Endothelial cell of umbilical vein (primary cell): ENCODE measurements at regions not wholly inside any gene's neighbourhood (a gene's known extent, or its start where the extent isn't known, plus 50 kb on each side); places are given as distances from the start of the nearest gene placed in this dataset.

Experiments
- BruUV-seq: library from RNA; stranded (reverse); fragments of 400-500 nt; replicated peaks from 2 replicates; lab custom pipeline; 2021; lab: Mats Ljungman, UMichigan
- CTCF ChIA-PET: fragments of 300-600, 350-600 bp; sonication (Branson Sonifier 250); formaldehyde crosslinking; loops from one replicate; lab custom pipeline; 2021; ENCODE audit warnings: antibody characterized with exemption, inconsistent platforms; lab: Charles Lee
- POLR2A ChIA-PET: fragments of 300-600, 350-600 bp; sonication (Branson Sonifier 250); formaldehyde crosslinking; loops from one replicate; lab custom pipeline; 2021; ENCODE audit warnings: antibody characterized with exemption, inconsistent platforms; lab: Charles Lee
- DNase-seq: peaks from one replicate; pipeline ENCODE4 v3.0.0-alpha.2; 2011; ENCODE audit warnings: low read depth, low spot score
- FAIRE-seq: peaks from 2 replicates; lab custom pipeline; 2011; peaks lifted over from hg19 to GRCh38; lab: Jason Lieb, UNC
- H2AFZ ChIP-seq: 2 replicates; pipeline ENCODE4 v1.6.0; 2012; ENCODE audit warnings: low read depth, low read length, control low read depth, inconsistent platforms
- H3K27ac ChIP-seq: 2 replicates; pipeline ENCODE4 v1.5.1; 2011; ENCODE audit warnings: low read depth, mild to moderate bottlenecking, control low read depth, low read length, moderate library complexity; ENCODE audit not compliant: insufficient read depth
- H3K27me3 ChIP-seq, 2 experiments: 2 replicates each; pipeline versions ENCODE4 v1.6.0 to v1.6.1; 2011; ENCODE audit warnings: low read length in 2 of 2, mixed read lengths in 1 of 2; ENCODE audit not compliant: control insufficient read depth in 2 of 2, insufficient read depth in 2 of 2
- H3K36me3 ChIP-seq, 2 experiments: 2 replicates in 1 of 2; 3 replicates in 1 of 2; pipeline ENCODE4 v1.5.1; 2011; ENCODE audit warnings: low read length in 2 of 2, mild to moderate bottlenecking in 1 of 2, moderate library complexity in 1 of 2; ENCODE audit not compliant: control insufficient read depth in 2 of 2, insufficient read depth in 2 of 2; ENCODE audit errors: extremely low read depth in 1 of 2
- H3K4me1 ChIP-seq: 3 replicates; pipeline ENCODE4 v1.5.1; 2011; ENCODE audit warnings: mild to moderate bottlenecking, low read length; ENCODE audit not compliant: control insufficient read depth, insufficient read depth; ENCODE audit errors: extremely low read depth
- H3K4me2 ChIP-seq: 2 replicates; pipeline ENCODE4 v1.6.1; 2011; ENCODE audit warnings: low read length, control low read depth, mixed read lengths; ENCODE audit not compliant: insufficient read depth
- H3K4me3 ChIP-seq, 3 experiments: fragments of 200-600 bp in 1 of 3; sonication (generic), shearing (Covaris generic) in 1 of 3; replicated peaks in 1 of 3; 2 replicates each; pipeline ENCODE4 v1.5.1; 2011 to 2016; ENCODE audit warnings: control low read depth in 3 of 3, low read length in 3 of 3, mild to moderate bottlenecking in 2 of 3, inconsistent platforms in 1 of 3, low read depth in 1 of 3, moderate library complexity in 1 of 3; ENCODE audit not compliant: insufficient read depth in 1 of 3
- H3K79me2 ChIP-seq: 2 replicates; pipeline ENCODE4 v1.6.0; 2012; ENCODE audit warnings: low read length, inconsistent platforms; ENCODE audit not compliant: control insufficient read depth, insufficient read depth
- H3K9ac ChIP-seq: replicated peaks from 2 replicates; pipeline ENCODE3; 2011; ENCODE audit warnings: low read length, control low read depth; ENCODE audit not compliant: insufficient read depth; ENCODE audit errors: extremely low read depth
- H3K9me1 ChIP-seq: replicated peaks from 3 replicates; pipeline ENCODE4 v1.6.0; 2011; ENCODE audit warnings: mild to moderate bottlenecking, low read length; ENCODE audit not compliant: control insufficient read depth, insufficient read depth; ENCODE audit errors: extremely low read depth
- H3K9me3 ChIP-seq: replicated peaks from 2 replicates; pipeline ENCODE4 v1.5.1; 2012; ENCODE audit warnings: low read length, inconsistent platforms; ENCODE audit not compliant: control insufficient read depth, insufficient read depth
- H4K20me1 ChIP-seq: replicated peaks from 2 replicates; pipeline ENCODE3; 2011; ENCODE audit warnings: mild to moderate bottlenecking, low read length; ENCODE audit not compliant: control insufficient read depth, insufficient read depth; ENCODE audit errors: extremely low read depth
- CTCF ChIP-seq, 2 donors: IDR thresholded peaks; 1 replicate in 1 of 2; 2 replicates in 1 of 2; pipeline ENCODE4 v1.5.1; 2011; ENCODE audit warnings: low read length in 2 of 2, mild to moderate bottlenecking in 2 of 2, moderate library complexity in 2 of 2, control low read depth in 1 of 2, inconsistent platforms in 1 of 2, low read depth in 1 of 2; ENCODE audit not compliant: insufficient read depth in 1 of 2; ENCODE audit errors: extremely low read depth in 1 of 2
- EZH2 ChIP-seq: IDR thresholded peaks from 2 replicates; pipeline ENCODE4 v1.6.1; 2012; ENCODE audit warnings: borderline replicate concordance, low read depth, mild to moderate bottlenecking, moderate library complexity, low read length, inconsistent platforms; ENCODE audit not compliant: severe bottlenecking
- FOS ChIP-seq: IDR thresholded peaks from 2 replicates; pipeline ENCODE4 v1.6.1; 2011; ENCODE audit warnings: mild to moderate bottlenecking, low read length, moderate library complexity, borderline replicate concordance; ENCODE audit not compliant: insufficient read depth
- GATA2 ChIP-seq: IDR thresholded peaks from 2 replicates; pipeline ENCODE4 v1.7.0; 2011; ENCODE audit warnings: low read depth, mild to moderate bottlenecking, moderate library complexity, mixed read lengths, low read length; ENCODE audit not compliant: insufficient read length, insufficient read depth
- JUN ChIP-seq: IDR thresholded peaks from 2 replicates; pipeline ENCODE4 v1.6.1; 2011; ENCODE audit warnings: borderline replicate concordance, low read depth; ENCODE audit not compliant: insufficient read length, insufficient read depth
- MAX ChIP-seq: IDR thresholded peaks from 2 replicates; pipeline ENCODE4 v1.6.1; 2011; ENCODE audit not compliant: insufficient read depth, insufficient read length
- MYC ChIP-seq: IDR thresholded peaks from one replicate; pipeline ENCODE4 v1.6.1; 2011; ENCODE audit warnings: mild to moderate bottlenecking, low read depth, low read length
- POLR2A ChIP-seq: IDR thresholded peaks from 2 replicates; pipeline ENCODE4 v1.6.1; 2012; ENCODE audit warnings: low read depth, mild to moderate bottlenecking, control low read depth, low read length
- POLR2AphosphoS5 ChIP-seq: IDR thresholded peaks from 2 replicates; pipeline ENCODE4 v1.6.1; 2012; ENCODE audit warnings: low read depth, mild to moderate bottlenecking, control low read depth, low read length, moderate library complexity; ENCODE audit not compliant: insufficient read depth
- dilution Hi-C: fragments of 300-500 bp; cut with MboI; formaldehyde crosslinking; loops from one replicate; pipeline ENCODE4 v1.15.0; 2019; ENCODE audit warnings: low sequenced_read_pairs; ENCODE audit not compliant: extremely low pct_ligation_motif_present
- intact Hi-C: fragments of 100-400 bp; cut with micrococcal nuclease; formaldehyde crosslinking; loops from one replicate; pipeline ENCODE4 v1.10.0; 2022

DNA sequence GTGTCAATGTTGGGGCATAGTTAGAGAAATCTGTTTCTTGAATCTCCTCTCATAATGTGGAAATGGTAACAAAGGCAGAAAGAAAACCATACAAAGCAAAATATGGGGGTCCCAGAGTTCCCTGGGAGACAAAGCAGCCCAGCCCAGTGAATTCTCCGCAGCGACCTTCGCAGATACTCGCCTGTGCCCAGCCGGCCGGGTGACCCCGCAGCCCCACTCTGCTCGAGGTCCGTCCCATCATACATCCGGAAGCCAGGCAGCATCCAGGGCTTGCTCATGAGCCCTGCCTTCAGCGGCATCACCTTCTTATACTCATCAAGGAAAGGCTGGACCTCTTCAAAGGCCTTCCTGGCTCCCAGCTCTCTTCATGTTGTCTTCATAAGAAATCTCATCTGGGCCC lies 774.8 kb upstream of the ID2 start:
- no peak overlapping the region for H3K4me3 ChIP-seq
- no peaks in the 10 kb centered on the region for H4K20me1 ChIP-seq
- no TSS peak for BruUV-seq
- DNase-seq, result no peak
- POLR2A ChIA-PET, result no interaction called here
- H3K36me3 ChIP-seq, result no peaks in the 10 kb centered on the region
- H3K79me2 ChIP-seq, result no peaks in the 10 kb centered on the region
- peaks cover 6% of the 10 kb centered on the region for H3K9me3 ChIP-seq
- CTCF ChIA-PET, result no interaction called here
- H3K4me1 ChIP-seq, result no peaks in the 10 kb centered on the region
- no peak overlapping the region for H3K27ac ChIP-seq
- no peak overlapping the region for H2AFZ ChIP-seq
- dilution Hi-C loops (no loop called here), intact Hi-C loops (no loop called here)
- no peak for TF ChIP-seq GATA2
- no peak for TF ChIP-seq POLR2AphosphoS5
- no peak for TF ChIP-seq FOS
- TF ChIP-seq MAX, result no peak
- H3K9me1 ChIP-seq, result no peaks in the 10 kb centered on the region
- H3K27me3 ChIP-seq, result no peaks in the 10 kb centered on the region
- no peak for FAIRE-seq
- no peak overlapping the region for H3K4me2 ChIP-seq
- H3K9ac ChIP-seq, result no peak overlapping the region

GRCh38 chr2:7910752-7911151 lies 771.1 kb upstream of the ID2 start:
- Histone ChIP-seq H3K9me3 (peaks cover 7% of the 10 kb centered on the region), H3K9me1 (no peaks in the 10 kb centered on the region), H3K27ac (no peak overlapping the region), H3K4me2 (no peak overlapping the region), H3K4me3 (no peak overlapping the region), H3K79me2 (no peaks in the 10 kb centered on the region), H3K36me3 (no peaks in the 10 kb centered on the region), H3K27me3 (no peaks in the 10 kb centered on the region), H3K4me1 (no peaks in the 10 kb centered on the region), H3K9ac (no peak overlapping the region), H4K20me1 (no peaks in the 10 kb centered on the region), H2AFZ (no peak overlapping the region)
- no peak for DNase-seq
- dilution Hi-C loops (no loop called here), intact Hi-C loops (no loop called here)
- ChIA-PET POLR2A (no interaction called here), CTCF (no interaction called here)
- no TSS peak for BruUV-seq
- FAIRE-seq, result no peak
- TF ChIP-seq GATA2 (no peak), POLR2A (no peak), JUN (no peak), EZH2 (no peak), POLR2AphosphoS5 (no peak), MAX (no peak), MYC (no peak), FOS (no peak), CTCF (IDR thresholded peaks at IDR 0.05; ENCODE audit: extremely low read depth in 1 of 2, insufficient read depth in 1 of 2, low read depth in 1 of 2, low read length in 2 of 2) (no peak)
